ENCODE measurements at regions not wholly inside any gene's neighbourhood (a gene's known extent, or its start where the extent isn't known, plus 50 kb on each side); places are given as distances from the start of the nearest gene placed in this dataset.

GRCh38 chr11:122059565-122059964 is 56.5 kb downstream of the BLID start:
- TF ChIP-seq ZNF317 (CRISPR knock-in tag; IDR thresholded peaks at IDR 0.05; ENCODE audit: borderline replicate concordance, low read depth) (peak; percentile 95), STAT6 (CRISPR knock-in tag; conservative IDR thresholded peaks at IDR 0.05; ENCODE audit: low read depth) (no peak), CTCF (IDR thresholded peaks at IDR 0.05) (no peak), MLX (CRISPR knock-in tag; IDR thresholded peaks at IDR 0.05) (no peak), ZNF121 (CRISPR knock-in tag; IDR thresholded peaks at IDR 0.05) (no peak), E2F1 (CRISPR knock-in tag; IDR thresholded peaks at IDR 0.05) (no peak), MXD4 (CRISPR knock-in tag; IDR thresholded peaks at IDR 0.05; ENCODE audit: borderline replicate concordance) (no peak), TEAD4 (CRISPR knock-in tag; IDR thresholded peaks at IDR 0.05) (no peak), TP53 (CRISPR knock-in tag; IDR thresholded peaks at IDR 0.05) (no peak), ZNF532 (CRISPR knock-in tag; IDR thresholded peaks at IDR 0.05; ENCODE audit: borderline replicate concordance) (no peak)
